ENCODE measurements at regions not wholly inside any gene's neighbourhood (a gene's known extent, or its start where the extent isn't known, plus 50 kb on each side); places are given as distances from the start of the nearest gene placed in this dataset.
"Not testable (repeated sequence)": the region's sequence is repeated elsewhere in the genome, so short reads cannot be mapped to it uniquely, and the experiment has no call there.

DNA sequence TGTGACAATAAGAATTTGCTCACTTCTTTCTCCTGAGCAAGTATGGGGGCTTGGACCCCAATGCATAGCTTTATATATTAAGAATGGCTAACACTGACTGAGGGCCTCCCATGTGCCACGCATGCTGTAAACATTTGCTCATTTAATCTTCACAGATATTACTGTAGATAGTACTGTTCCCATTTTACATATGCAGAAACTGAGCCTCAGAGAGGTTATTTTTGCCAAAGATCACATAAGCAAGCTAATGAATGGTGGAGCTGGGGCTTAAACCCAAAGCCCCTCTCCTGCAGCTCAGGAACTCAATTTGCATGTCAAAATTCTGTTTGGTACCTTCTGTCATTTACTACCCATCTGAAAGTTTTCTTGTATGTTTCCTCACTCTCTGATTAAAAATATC is 163.5 kb upstream of the NFIA start:
- no peak for DNase-seq (ENCODE audit: low read depth)
- H3K4me3 ChIP-seq (ENCODE audit: control insufficient read depth, low read depth, low read length), result no peak overlapping the region
- TF ChIP-seq, protein P1, sequence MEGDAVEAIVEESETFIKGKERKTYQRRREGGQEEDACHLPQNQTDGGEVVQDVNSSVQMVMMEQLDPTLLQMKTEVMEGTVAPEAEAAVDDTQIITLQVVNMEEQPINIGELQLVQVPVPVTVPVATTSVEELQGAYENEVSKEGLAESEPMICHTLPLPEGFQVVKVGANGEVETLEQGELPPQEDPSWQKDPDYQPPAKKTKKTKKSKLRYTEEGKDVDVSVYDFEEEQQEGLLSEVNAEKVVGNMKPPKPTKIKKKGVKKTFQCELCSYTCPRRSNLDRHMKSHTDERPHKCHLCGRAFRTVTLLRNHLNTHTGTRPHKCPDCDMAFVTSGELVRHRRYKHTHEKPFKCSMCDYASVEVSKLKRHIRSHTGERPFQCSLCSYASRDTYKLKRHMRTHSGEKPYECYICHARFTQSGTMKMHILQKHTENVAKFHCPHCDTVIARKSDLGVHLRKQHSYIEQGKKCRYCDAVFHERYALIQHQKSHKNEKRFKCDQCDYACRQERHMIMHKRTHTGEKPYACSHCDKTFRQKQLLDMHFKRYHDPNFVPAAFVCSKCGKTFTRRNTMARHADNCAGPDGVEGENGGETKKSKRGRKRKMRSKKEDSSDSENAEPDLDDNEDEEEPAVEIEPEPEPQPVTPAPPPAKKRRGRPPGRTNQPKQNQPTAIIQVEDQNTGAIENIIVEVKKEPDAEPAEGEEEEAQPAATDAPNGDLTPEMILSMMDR (conservative IDR thresholded peaks at IDR 0.05; ENCODE audit: control insufficient read depth, insufficient read depth, low read depth, low read length), result no peak

GRCh38 chr1:60916906-60917305 is 165.5 kb upstream of the NFIA start:
- no peak for DNase-seq (ENCODE audit: low read depth)
- TF ChIP-seq, protein P1 (conservative IDR thresholded peaks at IDR 0.05; ENCODE audit: control insufficient read depth, insufficient read depth, low read depth, low read length), result no peak
- H3K4me3 ChIP-seq (ENCODE audit: control insufficient read depth, low read depth, low read length), result no peak overlapping the region

GRCh38 chr1:60916199-60916598 is 166.2 kb upstream of the NFIA start:
- DNase-seq (ENCODE audit: low read depth), result no peak
- TF ChIP-seq, protein P1 (conservative IDR thresholded peaks at IDR 0.05; ENCODE audit: control insufficient read depth, insufficient read depth, low read depth, low read length), result no peak
- no peak overlapping the region for H3K4me3 ChIP-seq (ENCODE audit: control insufficient read depth, low read depth, low read length)

DNA sequence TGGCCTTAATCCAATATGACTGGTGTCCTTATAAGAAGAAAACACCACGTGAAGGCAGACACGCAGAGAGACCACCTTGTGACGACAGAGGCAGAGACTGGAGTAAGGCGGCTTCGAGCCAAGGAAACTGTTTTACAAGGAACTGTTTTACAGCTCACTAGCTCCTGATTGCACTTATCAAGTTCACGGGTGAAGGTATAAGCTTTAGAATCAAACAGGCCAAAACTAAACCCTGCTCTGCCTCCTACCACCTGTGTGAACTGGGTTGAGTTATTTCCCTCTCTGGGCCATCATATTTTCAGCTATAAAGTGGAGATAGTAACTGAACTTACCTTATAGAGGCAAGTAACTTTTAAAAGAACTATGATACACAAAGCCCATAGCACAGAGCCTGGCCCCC is 166.9 kb upstream of the NFIA start:
- no peak for DNase-seq (ENCODE audit: low read depth)
- H3K4me3 ChIP-seq (ENCODE audit: control insufficient read depth, low read depth, low read length), result no peak overlapping the region
- TF ChIP-seq, protein P1 (conservative IDR thresholded peaks at IDR 0.05; ENCODE audit: control insufficient read depth, insufficient read depth, low read depth, low read length), result no peak

GRCh38 chr1:60914982-60915381 is 167.4 kb upstream of the NFIA start:
- no peak overlapping the region for H3K4me3 ChIP-seq (ENCODE audit: control insufficient read depth, low read depth, low read length)
- no peak for DNase-seq (ENCODE audit: low read depth)
- TF ChIP-seq, protein P1 (conservative IDR thresholded peaks at IDR 0.05; ENCODE audit: control insufficient read depth, insufficient read depth, low read depth, low read length), result no peak

- DNase-seq (ENCODE audit: low read depth), result peak; percentile 6
- not testable (repeated sequence) for H3K4me3 ChIP-seq (ENCODE audit: control insufficient read depth, low read depth, low read length)
Measured at GRCh38 chr1:60913708-60914107, 168.7 kb upstream of the NFIA start.

DNA sequence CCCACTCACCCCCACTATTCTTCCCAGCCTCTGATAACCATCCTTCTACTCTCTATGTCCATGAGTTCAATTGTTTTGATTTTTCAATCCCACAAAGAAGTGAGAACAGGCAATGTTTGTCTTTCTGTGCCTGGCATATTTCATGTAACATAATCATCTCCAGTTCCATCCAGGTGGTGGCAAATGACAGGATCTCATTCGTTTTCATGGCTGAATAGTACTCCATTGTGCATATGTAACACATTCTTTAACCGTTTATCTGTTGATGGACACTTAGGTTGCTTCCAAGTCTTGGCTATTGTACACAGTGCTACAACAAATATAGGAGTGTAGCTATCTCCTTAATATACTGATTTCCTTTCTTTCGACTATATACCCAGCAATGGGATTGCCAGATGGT is 169.3 kb upstream of the NFIA start:
- H3K4me3 ChIP-seq (ENCODE audit: control insufficient read depth, low read depth, low read length), result no peak overlapping the region
- DNase-seq (ENCODE audit: low read depth), result no peak
- TF ChIP-seq, protein P1 (conservative IDR thresholded peaks at IDR 0.05; ENCODE audit: control insufficient read depth, insufficient read depth, low read depth, low read length), result no peak

Data from fibroblast of mammary gland (primary cell).